Right lobe of liver (tissue), 4 donors: ENCODE measurements at regions not wholly inside any gene's neighbourhood (a gene's known extent, or its start where the extent isn't known, plus 50 kb on each side); places are given as distances from the start of the nearest gene placed in this dataset.

Source experiments
- POLR2A ChIP-seq: fragments of 450-650 bp; IDR thresholded peaks from one replicate; pipeline ENCODE4 v1.6.1; 2017; ENCODE audit warnings: antibody characterized with exemption, mild to moderate bottlenecking
- TF ChIP-seq, protein P1 (sequence below), 4 donors: fragments of 200-600 bp in 3 of 4; fragments of 450-650 bp in 1 of 4; IDR thresholded peaks; one replicate each; pipeline versions ENCODE4 v1.5.1 to v1.8.0; 2016 to 2022; ENCODE audit warnings: antibody characterized with exemption in 4 of 4, mild to moderate bottlenecking in 2 of 4
- donor health status: DM: no; HTN: no; CAD: no.
- donor health status: DM: no; HTN: no; CAD: no.
- donor health status: DM: no; HTN: yes; CAD: no.

DNA sequence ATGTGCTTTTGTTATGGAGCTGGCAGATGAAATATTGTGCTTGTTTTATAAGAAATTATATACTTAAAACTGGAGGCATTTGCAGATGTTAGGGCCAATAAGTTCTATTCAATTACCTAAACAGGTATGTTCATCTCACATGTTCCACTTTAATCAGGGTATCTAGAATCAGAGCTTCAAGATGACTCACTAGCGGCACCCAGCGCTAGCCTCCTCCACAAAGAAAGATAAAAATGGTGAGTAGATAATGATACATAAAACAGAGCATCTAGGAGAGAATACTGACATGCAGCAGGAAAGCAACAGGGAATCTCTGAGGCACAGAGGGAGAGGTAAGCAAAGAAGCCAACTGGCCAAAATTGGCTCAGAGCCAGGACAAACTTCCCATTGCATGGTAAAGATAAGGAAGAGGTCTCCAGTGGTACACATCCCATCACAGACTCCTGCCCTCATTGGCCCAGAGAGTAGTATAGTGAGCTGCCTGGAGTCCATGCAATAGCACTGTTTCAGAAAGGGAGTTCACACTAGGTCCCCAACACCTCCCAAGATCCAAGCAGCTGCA is 200.7 kb upstream of the SPTLC3 start:
- TF ChIP-seq, protein P1, sequence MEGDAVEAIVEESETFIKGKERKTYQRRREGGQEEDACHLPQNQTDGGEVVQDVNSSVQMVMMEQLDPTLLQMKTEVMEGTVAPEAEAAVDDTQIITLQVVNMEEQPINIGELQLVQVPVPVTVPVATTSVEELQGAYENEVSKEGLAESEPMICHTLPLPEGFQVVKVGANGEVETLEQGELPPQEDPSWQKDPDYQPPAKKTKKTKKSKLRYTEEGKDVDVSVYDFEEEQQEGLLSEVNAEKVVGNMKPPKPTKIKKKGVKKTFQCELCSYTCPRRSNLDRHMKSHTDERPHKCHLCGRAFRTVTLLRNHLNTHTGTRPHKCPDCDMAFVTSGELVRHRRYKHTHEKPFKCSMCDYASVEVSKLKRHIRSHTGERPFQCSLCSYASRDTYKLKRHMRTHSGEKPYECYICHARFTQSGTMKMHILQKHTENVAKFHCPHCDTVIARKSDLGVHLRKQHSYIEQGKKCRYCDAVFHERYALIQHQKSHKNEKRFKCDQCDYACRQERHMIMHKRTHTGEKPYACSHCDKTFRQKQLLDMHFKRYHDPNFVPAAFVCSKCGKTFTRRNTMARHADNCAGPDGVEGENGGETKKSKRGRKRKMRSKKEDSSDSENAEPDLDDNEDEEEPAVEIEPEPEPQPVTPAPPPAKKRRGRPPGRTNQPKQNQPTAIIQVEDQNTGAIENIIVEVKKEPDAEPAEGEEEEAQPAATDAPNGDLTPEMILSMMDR (IDR thresholded peaks at IDR 0.05): no peak
- no peak for TF ChIP-seq POLR2A
